ENCODE measurements at regions not wholly inside any gene's neighbourhood (a gene's known extent, or its start where the extent isn't known, plus 50 kb on each side); places are given as distances from the start of the nearest gene placed in this dataset.

GRCh38 chr3:68571321-68571720 lies 361.0 kb downstream of the TAFA4 start:
- intact Hi-C loops (cut with micrococcal nuclease), result no loop called here
- Histone ChIP-seq H2AFZ (ENCODE audit: insufficient read depth, low read depth, low read length, poor library complexity, severe bottlenecking) (no peak overlapping the region), H3K4me2 (replicated peaks; ENCODE audit: extremely low read depth, low read length, poor library complexity, severe bottlenecking) (no peak overlapping the region), H3K4me1 (ENCODE audit: control insufficient read depth in 1 of 2, insufficient read depth in 2 of 2, low read length in 2 of 2) (no peaks in the 10 kb centered on the region), H4K20me1 (ENCODE audit: insufficient read depth, low read length) (no peaks in the 10 kb centered on the region), H3K79me2 (ENCODE audit: insufficient read depth, low read length) (no peaks in the 10 kb centered on the region), H3K9ac (ENCODE audit: insufficient read depth, low read length, poor library complexity, severe bottlenecking) (no peak overlapping the region), H3K36me3 (replicated peaks in 1 of 2; ENCODE audit: control insufficient read depth in 1 of 2, insufficient read depth in 2 of 2, low read length in 2 of 2) (no peaks in the 10 kb centered on the region), H3K27me3 (ENCODE audit: control insufficient read depth in 2 of 2, insufficient read depth in 2 of 2, low read length in 2 of 2) (no peaks in the 10 kb centered on the region), H3K9me3 (replicated peaks in 1 of 2; ENCODE audit: control insufficient read depth in 1 of 2, insufficient read depth in 1 of 2, low read length in 2 of 2) (peaks cover 0 to 13% of the 10 kb centered on the region in 2 donors), H3K4me3 (replicated peaks in 1 of 3; ENCODE audit: low read depth in 2 of 3, low read length in 3 of 3) (no peak overlapping the region), H3K27ac (ENCODE audit: low read depth in 1 of 2, low read length in 2 of 2) (no peak overlapping the region)
- H3K27me3 Mint-ChIP-seq (ENCODE audit: low read depth in 3 of 3), result peaks cover 0 to 3% (median 0%) of the 10 kb centered on the region in 3 donors
- H3K4me3 Mint-ChIP-seq, result no peak overlapping the region
- TF ChIP-seq, protein P1, sequence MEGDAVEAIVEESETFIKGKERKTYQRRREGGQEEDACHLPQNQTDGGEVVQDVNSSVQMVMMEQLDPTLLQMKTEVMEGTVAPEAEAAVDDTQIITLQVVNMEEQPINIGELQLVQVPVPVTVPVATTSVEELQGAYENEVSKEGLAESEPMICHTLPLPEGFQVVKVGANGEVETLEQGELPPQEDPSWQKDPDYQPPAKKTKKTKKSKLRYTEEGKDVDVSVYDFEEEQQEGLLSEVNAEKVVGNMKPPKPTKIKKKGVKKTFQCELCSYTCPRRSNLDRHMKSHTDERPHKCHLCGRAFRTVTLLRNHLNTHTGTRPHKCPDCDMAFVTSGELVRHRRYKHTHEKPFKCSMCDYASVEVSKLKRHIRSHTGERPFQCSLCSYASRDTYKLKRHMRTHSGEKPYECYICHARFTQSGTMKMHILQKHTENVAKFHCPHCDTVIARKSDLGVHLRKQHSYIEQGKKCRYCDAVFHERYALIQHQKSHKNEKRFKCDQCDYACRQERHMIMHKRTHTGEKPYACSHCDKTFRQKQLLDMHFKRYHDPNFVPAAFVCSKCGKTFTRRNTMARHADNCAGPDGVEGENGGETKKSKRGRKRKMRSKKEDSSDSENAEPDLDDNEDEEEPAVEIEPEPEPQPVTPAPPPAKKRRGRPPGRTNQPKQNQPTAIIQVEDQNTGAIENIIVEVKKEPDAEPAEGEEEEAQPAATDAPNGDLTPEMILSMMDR (IDR thresholded peaks at IDR 0.05), result no peak
- H3K36me3 Mint-ChIP-seq, result no peaks in the 10 kb centered on the region
- no peak for DNase-seq
- H3K27ac Mint-ChIP-seq, result no peak overlapping the region
- peaks cover 0 to 13% (median 5%) of the 10 kb centered on the region in 7 donors for H3K9me3 Mint-ChIP-seq
- 73% methylated on average over 1 of the region's 2 CpGs for WGBS (ENCODE audit: insufficient coverage)
- no peaks in the 10 kb centered on the region for H3K4me1 Mint-ChIP-seq

DNA sequence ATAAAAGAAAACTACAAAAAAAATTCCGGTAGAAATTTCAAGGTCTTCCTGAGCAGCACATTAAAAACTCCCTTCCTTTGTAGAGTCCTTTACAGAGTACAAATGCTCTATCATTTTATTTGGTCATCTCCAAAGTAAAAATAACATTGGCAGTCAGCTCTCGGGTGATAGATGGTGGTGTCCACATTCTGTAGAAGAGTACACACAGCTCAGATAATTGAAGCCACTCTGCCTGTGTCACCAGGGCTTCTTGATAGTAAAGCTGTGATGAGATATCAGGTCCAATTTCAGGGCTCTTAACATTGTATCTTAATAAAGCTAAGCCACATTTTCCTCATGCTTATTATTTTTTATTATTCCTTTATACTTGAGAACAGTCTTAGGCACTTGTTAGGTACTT lies 371.6 kb downstream of the TAFA4 start:
- H3K4me1 ChIP-seq (ENCODE audit: control insufficient read depth in 1 of 2, insufficient read depth in 2 of 2, low read length in 2 of 2), result no peaks in the 10 kb centered on the region
- H3K4me2 ChIP-seq (replicated peaks; ENCODE audit: extremely low read depth, low read length, poor library complexity, severe bottlenecking), result no peak overlapping the region
- peaks cover 0 to 4% (median 2%) of the 10 kb centered on the region in 3 donors for H3K27me3 Mint-ChIP-seq (ENCODE audit: low read depth in 3 of 3)
- TF ChIP-seq, protein P1 (IDR thresholded peaks at IDR 0.05), result no peak
- H3K79me2 ChIP-seq (ENCODE audit: insufficient read depth, low read length), result no peaks in the 10 kb centered on the region
- DNase-seq, result no peak
- H3K4me3 Mint-ChIP-seq, result no peak overlapping the region
- H2AFZ ChIP-seq (ENCODE audit: insufficient read depth, low read depth, low read length, poor library complexity, severe bottlenecking), result no peak overlapping the region
- no peaks in the 10 kb centered on the region for H3K36me3 Mint-ChIP-seq
- H3K27ac Mint-ChIP-seq, result no peak overlapping the region
- H3K27ac ChIP-seq (ENCODE audit: low read depth in 1 of 2, low read length in 2 of 2), result no peak overlapping the region
- no peaks in the 10 kb centered on the region for H3K27me3 ChIP-seq (ENCODE audit: control insufficient read depth in 2 of 2, insufficient read depth in 2 of 2, low read length in 2 of 2)
- no peaks in the 10 kb centered on the region for H3K36me3 ChIP-seq (replicated peaks in 1 of 2; ENCODE audit: control insufficient read depth in 1 of 2, insufficient read depth in 2 of 2, low read length in 2 of 2)
- no peaks in the 10 kb centered on the region for H3K4me1 Mint-ChIP-seq
- H3K9me3 ChIP-seq (replicated peaks in 1 of 2; ENCODE audit: control insufficient read depth in 1 of 2, insufficient read depth in 1 of 2, low read length in 2 of 2), result no peaks in the 10 kb centered on the region
- intact Hi-C loops (cut with micrococcal nuclease), result no loop called here
- 100% methylated on average over 1 of the region's 2 CpGs for WGBS (ENCODE audit: insufficient coverage)
- H4K20me1 ChIP-seq (ENCODE audit: insufficient read depth, low read length), result no peaks in the 10 kb centered on the region
- no peak overlapping the region for H3K9ac ChIP-seq (ENCODE audit: insufficient read depth, low read length, poor library complexity, severe bottlenecking)
- no peak overlapping the region for H3K4me3 ChIP-seq (replicated peaks in 1 of 3; ENCODE audit: low read depth in 2 of 3, low read length in 3 of 3)
- H3K9me3 Mint-ChIP-seq, result no peaks in the 10 kb centered on the region
